ENCODE measurements at regions not wholly inside any gene's neighbourhood (a gene's known extent, or its start where the extent isn't known, plus 50 kb on each side); places are given as distances from the start of the nearest gene placed in this dataset.

GRCh38 chr11:15621565-15621964, 506.8 kb downstream of the INSC start:
- H3K9me3 ChIP-seq (ENCODE audit: control insufficient read depth in 2 of 2, insufficient read depth in 1 of 2, low read depth in 1 of 2, low read length in 1 of 2): no peaks in the 10 kb centered on the region
- DNase-seq: no peak
- no peaks in the 10 kb centered on the region for H3K36me3 ChIP-seq (ENCODE audit: control insufficient read depth in 3 of 3, insufficient read depth in 2 of 3, low read depth in 1 of 3, low read length in 3 of 3)
- FAIRE-seq: no peak
- peaks cover 0 to 24% (median 8%) of the 10 kb centered on the region in 3 donors for H3K4me1 ChIP-seq (ENCODE audit: control insufficient read depth in 3 of 3, insufficient read depth in 2 of 3, low read depth in 1 of 3, low read length in 2 of 3)
- no peak overlapping the region for H3K27ac ChIP-seq (ENCODE audit: low read depth in 1 of 3, low read length in 2 of 3)
- no peak overlapping the region for H3K4me3 ChIP-seq (ENCODE audit: low read depth in 1 of 3, low read length in 3 of 3)
- H3K27me3 ChIP-seq (ENCODE audit: control insufficient read depth in 3 of 3, insufficient read depth in 3 of 3, low read length in 3 of 3): no peaks in the 10 kb centered on the region
- 68 to 92% (median 84%) methylated on average over 5 of the region's 5 CpGs for WGBS, 3 donors

- DNase-seq (no peak), FAIRE-seq (no peak)
- Histone ChIP-seq H3K27ac (ENCODE audit: low read depth in 1 of 3, low read length in 2 of 3) (no peak overlapping the region), H3K4me1 (ENCODE audit: control insufficient read depth in 3 of 3, insufficient read depth in 2 of 3, low read depth in 1 of 3, low read length in 2 of 3) (peaks cover 0 to 24% (median 8%) of the 10 kb centered on the region in 3 donors), H3K9me3 (ENCODE audit: control insufficient read depth in 2 of 2, insufficient read depth in 1 of 2, low read depth in 1 of 2, low read length in 1 of 2) (no peaks in the 10 kb centered on the region), H3K4me3 (ENCODE audit: low read depth in 1 of 3, low read length in 3 of 3) (no peak overlapping the region), H3K36me3 (ENCODE audit: control insufficient read depth in 3 of 3, insufficient read depth in 2 of 3, low read depth in 1 of 3, low read length in 3 of 3) (no peaks in the 10 kb centered on the region), H3K27me3 (ENCODE audit: control insufficient read depth in 3 of 3, insufficient read depth in 3 of 3, low read length in 3 of 3) (no peaks in the 10 kb centered on the region)
- WGBS, 3 donors: 64 to 74% (median 70%) methylated on average over 8 of the region's 8 CpGs
These were observed 507.6 kb downstream of the INSC start for GRCh38 chr11:15622231-15622890.

- no peaks in the 10 kb centered on the region for H3K27me3 ChIP-seq (ENCODE audit: control insufficient read depth in 3 of 3, insufficient read depth in 3 of 3, low read length in 3 of 3)
- peaks cover 0 to 15% (median 2%) of the 10 kb centered on the region in 3 donors for H3K4me1 ChIP-seq (ENCODE audit: control insufficient read depth in 3 of 3, insufficient read depth in 2 of 3, low read depth in 1 of 3, low read length in 2 of 3)
- H3K9me3 ChIP-seq (ENCODE audit: control insufficient read depth in 2 of 2, insufficient read depth in 1 of 2, low read depth in 1 of 2, low read length in 1 of 2): no peaks in the 10 kb centered on the region
- H3K4me3 ChIP-seq (ENCODE audit: low read depth in 1 of 3, low read length in 3 of 3): no peak overlapping the region
- WGBS, 3 donors: 26 to 60% (median 39%) methylated on average over 4 of the region's 4 CpGs
- FAIRE-seq: no peak
- peak; percentile 83 to 91 for DNase-seq
- H3K27ac ChIP-seq (ENCODE audit: low read depth in 1 of 3, low read length in 2 of 3): peak overlapping the region in 2 of 3 donors; percentile 44 to 89
- H3K36me3 ChIP-seq (ENCODE audit: control insufficient read depth in 3 of 3, insufficient read depth in 2 of 3, low read depth in 1 of 3, low read length in 3 of 3): no peaks in the 10 kb centered on the region
These were observed 510.0 kb downstream of the INSC start for GRCh38 chr11:15624701-15625100.

- FAIRE-seq (no peak), DNase-seq (no peak)
- Histone ChIP-seq H3K9me3 (ENCODE audit: control insufficient read depth in 2 of 2, insufficient read depth in 1 of 2, low read depth in 1 of 2, low read length in 1 of 2) (no peaks in the 10 kb centered on the region), H3K36me3 (ENCODE audit: control insufficient read depth in 3 of 3, insufficient read depth in 2 of 3, low read depth in 1 of 3, low read length in 3 of 3) (no peaks in the 10 kb centered on the region), H3K27ac (ENCODE audit: low read depth in 1 of 3, low read length in 2 of 3) (no peak overlapping the region), H3K4me3 (ENCODE audit: low read depth in 1 of 3, low read length in 3 of 3) (no peak overlapping the region), H3K4me1 (ENCODE audit: control insufficient read depth in 3 of 3, insufficient read depth in 2 of 3, low read depth in 1 of 3, low read length in 2 of 3) (peaks cover 0 to 24% (median 2%) of the 10 kb centered on the region in 3 donors), H3K27me3 (ENCODE audit: control insufficient read depth in 3 of 3, insufficient read depth in 3 of 3, low read length in 3 of 3) (no peaks in the 10 kb centered on the region)
- 74 to 83% (median 76%) methylated on average over 2 of the region's 2 CpGs for WGBS, 3 donors
These were observed 511.0 kb downstream of the INSC start for GRCh38 chr11:15625691-15626090.

GRCh38 chr11:15627560-15627959, 512.8 kb downstream of the INSC start:
- no peak for DNase-seq

GRCh38 chr11:15629690-15630321, 515.1 kb downstream of the INSC start:
- peaks cover 0 to 29% (median 0%) of the 10 kb centered on the region in 3 donors for H3K4me1 ChIP-seq (ENCODE audit: control insufficient read depth in 3 of 3, insufficient read depth in 2 of 3, low read depth in 1 of 3, low read length in 2 of 3)
- FAIRE-seq (no peak), DNase-seq (peak; percentile 49 to 69)
- H3K27me3 ChIP-seq (ENCODE audit: control insufficient read depth in 3 of 3, insufficient read depth in 3 of 3, low read length in 3 of 3): no peaks in the 10 kb centered on the region
- peaks cover 0 to 5% of the 10 kb centered on the region in 2 donors for H3K9me3 ChIP-seq (ENCODE audit: control insufficient read depth in 2 of 2, insufficient read depth in 1 of 2, low read depth in 1 of 2, low read length in 1 of 2)
- H3K36me3 ChIP-seq (ENCODE audit: control insufficient read depth in 3 of 3, insufficient read depth in 2 of 3, low read depth in 1 of 3, low read length in 3 of 3): no peaks in the 10 kb centered on the region
- H3K27ac ChIP-seq (ENCODE audit: low read depth in 1 of 3, low read length in 2 of 3): peak overlapping the region in 1 of 3 donors; percentile 82
- H3K4me3 ChIP-seq (ENCODE audit: low read depth in 1 of 3, low read length in 3 of 3): no peak overlapping the region
- 39 to 51% (median 46%) methylated on average over 6 of the region's 6 CpGs for WGBS, 3 donors

More at GRCh38 chr11:15627560-15627959, 512.8 kb downstream of the INSC start:
- Histone ChIP-seq H3K9me3 (ENCODE audit: control insufficient read depth in 2 of 2, insufficient read depth in 1 of 2, low read depth in 1 of 2, low read length in 1 of 2) (peaks cover 0 to 5% of the 10 kb centered on the region in 2 donors), H3K27ac (ENCODE audit: low read depth in 1 of 3, low read length in 2 of 3) (no peak overlapping the region), H3K4me1 (ENCODE audit: control insufficient read depth in 3 of 3, insufficient read depth in 2 of 3, low read depth in 1 of 3, low read length in 2 of 3) (peaks cover 0 to 33% (median 2%) of the 10 kb centered on the region in 3 donors), H3K36me3 (ENCODE audit: control insufficient read depth in 3 of 3, insufficient read depth in 2 of 3, low read depth in 1 of 3, low read length in 3 of 3) (no peaks in the 10 kb centered on the region), H3K27me3 (ENCODE audit: control insufficient read depth in 3 of 3, insufficient read depth in 3 of 3, low read length in 3 of 3) (no peaks in the 10 kb centered on the region), H3K4me3 (ENCODE audit: low read depth in 1 of 3, low read length in 3 of 3) (no peak overlapping the region)
- no peak for FAIRE-seq

GRCh38 chr11:15630896-15631295, 516.2 kb downstream of the INSC start:
- Histone ChIP-seq H3K27me3 (ENCODE audit: control insufficient read depth in 3 of 3, insufficient read depth in 3 of 3, low read length in 3 of 3) (no peaks in the 10 kb centered on the region), H3K36me3 (ENCODE audit: control insufficient read depth in 3 of 3, insufficient read depth in 2 of 3, low read depth in 1 of 3, low read length in 3 of 3) (no peaks in the 10 kb centered on the region), H3K4me3 (ENCODE audit: low read depth in 1 of 3, low read length in 3 of 3) (no peak overlapping the region), H3K9me3 (ENCODE audit: control insufficient read depth in 2 of 2, insufficient read depth in 1 of 2, low read depth in 1 of 2, low read length in 1 of 2) (peaks cover 0 to 5% of the 10 kb centered on the region in 2 donors), H3K27ac (ENCODE audit: low read depth in 1 of 3, low read length in 2 of 3) (peak overlapping the region in 1 of 3 donors; percentile 82), H3K4me1 (ENCODE audit: control insufficient read depth in 3 of 3, insufficient read depth in 2 of 3, low read depth in 1 of 3, low read length in 2 of 3) (peaks cover 0 to 30% (median 2%) of the 10 kb centered on the region in 3 donors)
- FAIRE-seq (no peak), DNase-seq (peak in 1 of 2 donors; percentile 51)
- WGBS, 3 donors: 65 to 85% (median 80%) methylated on average over 2 of the region's 2 CpGs

- H3K27ac ChIP-seq (ENCODE audit: low read depth in 1 of 3, low read length in 2 of 3): peak overlapping the region in 1 of 3 donors; percentile 41
- H3K4me1 ChIP-seq (ENCODE audit: control insufficient read depth in 3 of 3, insufficient read depth in 2 of 3, low read depth in 1 of 3, low read length in 2 of 3): peaks cover 0 to 26% (median 3%) of the 10 kb centered on the region in 3 donors
- 11 to 56% (median 26%) methylated on average over 2 of the region's 2 CpGs for WGBS, 3 donors
- H3K9me3 ChIP-seq (ENCODE audit: control insufficient read depth in 2 of 2, insufficient read depth in 1 of 2, low read depth in 1 of 2, low read length in 1 of 2): peaks cover 0 to 11% of the 10 kb centered on the region in 2 donors
- no peak overlapping the region for H3K4me3 ChIP-seq (ENCODE audit: low read depth in 1 of 3, low read length in 3 of 3)
- FAIRE-seq (no peak), DNase-seq (peak; percentile 41 to 72)
- no peaks in the 10 kb centered on the region for H3K36me3 ChIP-seq (ENCODE audit: control insufficient read depth in 3 of 3, insufficient read depth in 2 of 3, low read depth in 1 of 3, low read length in 3 of 3)
- H3K27me3 ChIP-seq (ENCODE audit: control insufficient read depth in 3 of 3, insufficient read depth in 3 of 3, low read length in 3 of 3): no peaks in the 10 kb centered on the region
These were observed 520.8 kb downstream of the INSC start for GRCh38 chr11:15635521-15635920.

Data from small intestine (tissue), 7 donors.